MM.1S (cell line): ENCODE measurements at regions not wholly inside any gene's neighbourhood (a gene's known extent, or its start where the extent isn't known, plus 50 kb on each side); places are given as distances from the start of the nearest gene placed in this dataset.

ENCODE experiments used
- EZH2 ChIP-seq: fragments of 300-600 bp; sonication (generic); optimal IDR thresholded peaks from 2 replicates; pipeline ENCODE3; 2017; ENCODE audit warnings: low read depth, mild to moderate bottlenecking, antibody characterized with exemption, low read length, mixed read lengths
- EZH2phosphoT487 ChIP-seq: fragments of 300-600 bp; sonication (generic); IDR thresholded peaks from 2 replicates; pipeline ENCODE4 v1.6.1; 2018; ENCODE audit warnings: antibody characterized with exemption, low read length
- TF ChIP-seq, protein P1 (sequence below): fragments of 300-600 bp; sonication (generic); IDR thresholded peaks from 2 replicates; pipeline ENCODE4 v1.5.1; 2016; ENCODE audit warnings: antibody characterized with exemption, low read length, mixed read lengths

DNA sequence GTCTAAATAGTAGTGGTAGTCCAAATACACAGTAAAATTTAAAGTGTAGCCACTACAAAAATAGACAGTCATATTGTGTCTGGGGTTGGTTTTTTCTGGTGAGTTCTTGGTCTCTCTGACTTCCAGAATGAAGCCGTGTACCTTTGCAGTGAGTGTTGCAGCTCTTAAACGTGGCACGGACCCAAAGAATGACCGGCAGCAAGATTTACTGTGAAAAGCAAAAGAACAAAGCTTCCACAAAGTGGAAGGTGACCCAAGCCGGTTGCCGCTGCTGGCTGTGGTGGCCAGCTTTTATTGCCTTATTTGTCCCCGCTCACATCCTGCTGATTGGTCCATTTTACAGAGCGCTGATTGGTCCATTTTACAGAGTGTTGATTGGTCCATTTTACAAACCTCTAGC, 188.7 kb downstream of the ZNF608 start:
- TF ChIP-seq, protein P1, sequence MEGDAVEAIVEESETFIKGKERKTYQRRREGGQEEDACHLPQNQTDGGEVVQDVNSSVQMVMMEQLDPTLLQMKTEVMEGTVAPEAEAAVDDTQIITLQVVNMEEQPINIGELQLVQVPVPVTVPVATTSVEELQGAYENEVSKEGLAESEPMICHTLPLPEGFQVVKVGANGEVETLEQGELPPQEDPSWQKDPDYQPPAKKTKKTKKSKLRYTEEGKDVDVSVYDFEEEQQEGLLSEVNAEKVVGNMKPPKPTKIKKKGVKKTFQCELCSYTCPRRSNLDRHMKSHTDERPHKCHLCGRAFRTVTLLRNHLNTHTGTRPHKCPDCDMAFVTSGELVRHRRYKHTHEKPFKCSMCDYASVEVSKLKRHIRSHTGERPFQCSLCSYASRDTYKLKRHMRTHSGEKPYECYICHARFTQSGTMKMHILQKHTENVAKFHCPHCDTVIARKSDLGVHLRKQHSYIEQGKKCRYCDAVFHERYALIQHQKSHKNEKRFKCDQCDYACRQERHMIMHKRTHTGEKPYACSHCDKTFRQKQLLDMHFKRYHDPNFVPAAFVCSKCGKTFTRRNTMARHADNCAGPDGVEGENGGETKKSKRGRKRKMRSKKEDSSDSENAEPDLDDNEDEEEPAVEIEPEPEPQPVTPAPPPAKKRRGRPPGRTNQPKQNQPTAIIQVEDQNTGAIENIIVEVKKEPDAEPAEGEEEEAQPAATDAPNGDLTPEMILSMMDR, result no peak
- TF ChIP-seq EZH2 (no peak), EZH2phosphoT487 (no peak)
